ENCODE measurements at regions not wholly inside any gene's neighbourhood (a gene's known extent, or its start where the extent isn't known, plus 50 kb on each side); places are given as distances from the start of the nearest gene placed in this dataset.

DNA sequence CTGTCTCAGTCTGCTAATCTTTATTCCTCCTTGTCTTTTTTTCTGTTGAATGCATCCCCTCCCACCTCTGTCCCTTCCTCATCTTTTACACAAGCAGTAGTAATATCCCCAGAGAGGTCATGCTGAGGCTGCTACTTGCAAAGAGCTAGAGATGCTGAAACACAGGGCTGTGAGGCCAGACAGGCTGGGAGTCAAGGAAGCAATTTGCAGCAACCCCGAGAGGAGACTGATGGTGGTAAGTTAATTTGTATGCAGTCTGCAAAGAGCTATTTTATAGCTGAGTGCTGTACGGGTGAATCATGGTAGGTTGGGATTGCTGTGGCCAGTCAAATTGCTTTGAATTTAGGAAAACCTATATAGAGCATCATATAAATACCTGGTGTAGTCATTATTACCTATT is 90.2 kb upstream of the SLC24A2 start:
- TF ChIP-seq EZH2 (IDR thresholded peaks at IDR 0.05) (no peak), CTCF (IDR thresholded peaks at IDR 0.05) (no peak)

Measured in neural progenitor cell (in vitro differentiated cells).